Central memory CD8-positive, alpha-beta T cell (primary cell): ENCODE measurements at regions not wholly inside any gene's neighbourhood (a gene's known extent, or its start where the extent isn't known, plus 50 kb on each side); places are given as distances from the start of the nearest gene placed in this dataset.

ENCODE experiments used
- ATAC-seq: fragments of 150-1000 bp; cut with Tn5 transposase; replicated peaks from 2 replicates; pipeline ENCODE4 v1.10.0; 2022; ENCODE audit warnings: mild to moderate bottlenecking, moderate FRiP score, moderate number of reproducible peaks; ENCODE audit not compliant: poor library complexity, severe bottlenecking; ENCODE audit errors: extremely low read depth
- DNase-seq, 2 donors: peaks; one replicate each; pipeline ENCODE4 v3.0.0; 2021; ENCODE audit warnings: low spot score in 2 of 2
- H3K27ac Mint-ChIP-seq: one replicate; pipeline ENCODE4 v1.8.0; 2022; ENCODE audit warnings: low read depth, mild to moderate bottlenecking, moderate library complexity, mixed read lengths
- H3K27me3 Mint-ChIP-seq: one replicate; pipeline ENCODE4 v1.8.0; 2022; ENCODE audit warnings: mixed read lengths
- H3K36me3 Mint-ChIP-seq: one replicate; pipeline ENCODE4 v1.8.0; 2022; ENCODE audit warnings: mild to moderate bottlenecking, moderate library complexity, mixed read lengths; ENCODE audit not compliant: insufficient read depth
- H3K4me1 Mint-ChIP-seq: one replicate; pipeline ENCODE4 v1.8.0; 2022; ENCODE audit warnings: mixed read lengths
- H3K4me3 Mint-ChIP-seq: one replicate; pipeline ENCODE4 v1.8.0; 2022; ENCODE audit warnings: mild to moderate bottlenecking, moderate library complexity, mixed read lengths
- H3K9me3 Mint-ChIP-seq: one replicate; pipeline ENCODE4 v1.8.0; 2022; ENCODE audit warnings: mixed read lengths

GRCh38 chr4:189032606-189033338, 893.5 kb downstream of the TRIML1 start:
- peaks cover 17% of the 10 kb centered on the region for H3K9me3 Mint-ChIP-seq
- H3K27me3 Mint-ChIP-seq: no peaks in the 10 kb centered on the region
- ATAC-seq (no peak), DNase-seq (no peak)
- H3K4me1 Mint-ChIP-seq: no peaks in the 10 kb centered on the region
- no peak overlapping the region for H3K4me3 Mint-ChIP-seq
- H3K27ac Mint-ChIP-seq: no peak overlapping the region
- no peaks in the 10 kb centered on the region for H3K36me3 Mint-ChIP-seq

DNA sequence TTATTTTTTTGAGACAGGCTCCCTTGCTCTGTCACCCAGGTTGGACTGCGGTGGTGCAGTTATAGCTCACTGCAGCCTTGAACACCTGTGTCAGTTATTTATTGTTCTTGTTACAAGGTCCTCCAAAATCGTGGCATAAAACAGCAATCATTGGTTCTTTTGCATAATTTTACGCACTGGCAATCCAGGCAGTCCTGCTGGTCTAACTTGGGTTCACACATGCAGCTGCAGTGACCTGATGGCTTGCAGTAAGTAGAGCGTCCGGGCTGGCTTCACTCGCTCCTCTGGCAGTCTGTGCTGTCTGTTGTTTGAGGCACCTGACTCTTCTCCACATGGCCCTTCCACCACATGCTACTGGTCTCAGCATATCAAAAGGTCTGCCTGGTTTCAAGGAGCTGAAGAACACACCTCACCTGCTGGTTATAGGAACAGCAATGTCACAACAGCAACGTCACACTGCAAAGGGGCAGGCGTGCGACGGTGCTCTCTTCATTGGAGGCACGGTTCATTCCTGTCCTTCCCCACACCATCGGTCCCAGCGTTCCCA, 894.6 kb downstream of the TRIML1 start:
- no peaks in the 10 kb centered on the region for H3K27me3 Mint-ChIP-seq
- H3K27ac Mint-ChIP-seq: no peak overlapping the region
- no peak overlapping the region for H3K4me3 Mint-ChIP-seq
- H3K4me1 Mint-ChIP-seq: no peaks in the 10 kb centered on the region
- no peaks in the 10 kb centered on the region for H3K36me3 Mint-ChIP-seq
- peaks cover 16% of the 10 kb centered on the region for H3K9me3 Mint-ChIP-seq
- no peak for DNase-seq
- no peak for ATAC-seq

- no peak for ATAC-seq
- H3K36me3 Mint-ChIP-seq: no peaks in the 10 kb centered on the region
- H3K4me3 Mint-ChIP-seq: no peak overlapping the region
These were observed 895.9 kb downstream of the TRIML1 start for GRCh38 chr4:189035091-189035490.

DNA sequence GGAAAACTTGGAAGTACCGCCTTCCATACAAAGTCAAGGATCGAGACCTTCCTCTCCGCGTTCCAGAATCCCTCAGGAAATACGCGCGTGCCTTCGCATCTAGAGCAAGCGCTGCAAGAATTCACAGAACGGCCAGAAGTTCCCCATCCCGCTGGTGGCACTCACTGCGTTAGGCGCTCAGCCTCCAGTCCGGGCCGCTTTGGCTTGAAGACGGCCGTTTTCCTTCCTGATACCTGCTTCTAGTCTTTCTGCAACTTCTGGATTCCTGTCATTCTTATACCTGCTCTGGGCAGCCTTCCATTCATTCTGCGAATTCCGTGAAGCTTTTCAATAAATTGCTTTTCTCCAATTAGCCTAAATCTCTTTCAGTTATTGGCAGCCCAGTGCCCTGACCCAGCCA, 896.4 kb downstream of the TRIML1 start:
- Mint-ChIP-seq H3K4me3 (no peak overlapping the region), H3K36me3 (no peaks in the 10 kb centered on the region), H3K9me3 (peaks cover 20% of the 10 kb centered on the region), H3K4me1 (no peaks in the 10 kb centered on the region), H3K27me3 (no peaks in the 10 kb centered on the region), H3K27ac (no peak overlapping the region)
- DNase-seq: no peak
- no peak for ATAC-seq

More at GRCh38 chr4:189035091-189035490, 895.9 kb downstream of the TRIML1 start:
- Mint-ChIP-seq H3K4me1 (no peaks in the 10 kb centered on the region), H3K27me3 (no peaks in the 10 kb centered on the region), H3K27ac (no peak overlapping the region), H3K9me3 (peaks cover 18% of the 10 kb centered on the region)
- DNase-seq: no peak

DNA sequence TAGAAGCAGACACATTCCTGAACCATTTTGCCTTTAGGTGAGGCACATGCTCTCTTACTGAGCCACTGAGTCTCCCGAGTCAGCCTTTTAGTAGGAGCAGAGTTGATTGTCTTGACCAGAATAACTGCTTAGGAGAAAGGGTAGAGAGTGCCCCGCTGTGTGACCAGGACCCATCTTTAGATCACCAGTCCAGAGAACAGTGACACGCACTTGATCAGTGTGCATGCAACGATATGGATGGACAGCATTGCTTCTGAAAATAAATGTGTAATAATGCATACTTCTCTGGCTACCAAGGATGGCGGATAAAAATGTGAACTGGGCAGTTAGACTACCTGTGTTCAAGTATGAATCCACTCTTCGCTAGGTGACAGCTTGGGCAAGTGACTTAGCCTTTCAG, 897.7 kb downstream of the TRIML1 start:
- no peak overlapping the region for H3K4me3 Mint-ChIP-seq
- peaks cover 20% of the 10 kb centered on the region for H3K9me3 Mint-ChIP-seq
- H3K27me3 Mint-ChIP-seq: no peaks in the 10 kb centered on the region
- no peaks in the 10 kb centered on the region for H3K4me1 Mint-ChIP-seq
- ATAC-seq (no peak), DNase-seq (no peak)
- no peaks in the 10 kb centered on the region for H3K36me3 Mint-ChIP-seq
- H3K27ac Mint-ChIP-seq: no peak overlapping the region

DNA sequence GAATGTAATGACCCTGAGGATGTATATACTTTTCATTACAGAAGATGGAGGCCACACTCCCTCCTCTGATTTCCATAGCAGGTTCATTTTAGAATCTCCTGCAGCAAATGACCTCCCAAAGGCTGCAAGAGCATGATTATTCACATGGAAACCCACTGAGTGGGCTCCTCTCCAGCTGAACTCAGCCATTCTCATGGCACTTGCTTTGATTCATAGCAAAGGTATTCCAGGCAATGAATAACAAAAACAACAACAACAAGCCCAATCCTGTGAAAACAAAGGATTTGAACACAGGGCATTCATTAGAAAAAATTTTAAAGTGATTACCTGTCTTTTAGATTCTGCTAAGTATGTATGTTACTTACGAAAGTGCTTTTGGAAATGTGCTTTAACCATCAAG, 894.0 kb upstream of the FRG1 start:
- Mint-ChIP-seq H3K9me3 (peaks cover 12% of the 10 kb centered on the region), H3K36me3 (no peaks in the 10 kb centered on the region), H3K4me3 (no peak overlapping the region), H3K27ac (no peak overlapping the region), H3K4me1 (no peaks in the 10 kb centered on the region), H3K27me3 (no peaks in the 10 kb centered on the region)
- ATAC-seq: no peak
- no peak for DNase-seq

DNA sequence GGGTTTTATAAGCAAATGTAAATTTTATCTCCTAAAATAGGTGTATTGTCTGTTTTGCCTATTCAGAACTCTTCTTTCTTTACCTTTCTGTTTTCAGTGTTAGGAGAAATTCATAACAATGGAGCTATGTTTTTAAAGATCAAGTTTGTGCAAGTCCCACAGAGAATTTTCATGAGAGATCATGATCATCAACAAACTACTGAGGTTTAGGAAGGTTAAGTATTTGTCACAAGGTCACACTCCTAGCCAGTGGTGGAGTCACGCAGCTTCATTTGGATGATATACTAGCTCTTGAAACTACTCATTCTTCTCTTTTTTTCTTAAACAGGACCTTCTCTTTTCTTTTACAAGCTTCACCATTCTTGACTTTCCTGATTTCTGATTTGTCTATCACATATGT, 892.6 kb upstream of the FRG1 start:
- DNase-seq (no peak), ATAC-seq (no peak)
- H3K27ac Mint-ChIP-seq: no peak overlapping the region
- peaks cover 5% of the 10 kb centered on the region for H3K9me3 Mint-ChIP-seq
- no peak overlapping the region for H3K4me3 Mint-ChIP-seq
- no peaks in the 10 kb centered on the region for H3K4me1 Mint-ChIP-seq
- H3K27me3 Mint-ChIP-seq: no peaks in the 10 kb centered on the region
- no peaks in the 10 kb centered on the region for H3K36me3 Mint-ChIP-seq

DNA sequence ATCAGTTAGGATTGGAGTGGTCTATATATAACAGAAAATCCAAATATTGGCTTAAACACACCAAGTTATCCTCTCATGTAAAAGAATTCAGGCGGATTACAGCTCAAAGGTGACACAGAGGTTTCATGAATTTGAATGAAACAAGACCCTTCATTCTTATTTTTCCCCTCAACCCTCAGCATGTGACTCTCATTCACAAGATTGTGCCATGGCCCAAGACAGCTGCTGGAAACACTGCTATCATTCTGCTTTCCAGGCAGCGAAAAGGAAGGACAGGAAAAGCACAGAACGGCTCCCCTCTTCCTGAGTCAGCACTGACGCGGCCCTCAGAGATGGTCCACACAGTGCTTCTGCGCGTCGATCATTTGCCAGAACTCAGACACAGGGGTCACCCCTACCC, 891.0 kb upstream of the FRG1 start:
- H3K4me1 Mint-ChIP-seq: no peaks in the 10 kb centered on the region
- DNase-seq (no peak), ATAC-seq (no peak)
- H3K27me3 Mint-ChIP-seq: no peaks in the 10 kb centered on the region
- H3K4me3 Mint-ChIP-seq: no peak overlapping the region
- peaks cover 7% of the 10 kb centered on the region for H3K9me3 Mint-ChIP-seq
- no peak overlapping the region for H3K27ac Mint-ChIP-seq
- no peaks in the 10 kb centered on the region for H3K36me3 Mint-ChIP-seq

DNA sequence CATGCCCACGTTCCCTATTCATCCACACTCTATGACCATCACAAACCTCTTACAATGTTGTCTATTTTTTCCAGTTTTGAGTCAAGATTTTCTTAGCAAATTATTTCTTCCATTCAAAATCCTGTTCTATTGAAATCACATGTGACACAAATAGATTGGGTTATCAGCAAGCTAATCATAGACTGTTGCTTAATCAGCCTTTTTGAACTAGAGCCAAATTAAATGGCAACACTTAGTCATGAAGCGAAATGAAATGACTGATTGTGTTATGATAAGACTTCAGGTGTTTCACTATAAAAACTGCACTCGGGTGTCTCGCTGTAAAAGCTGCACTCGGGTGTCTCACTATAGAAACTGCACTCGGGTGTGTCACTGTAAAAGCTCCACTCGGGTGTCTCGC, 890.0 kb upstream of the FRG1 start:
- no peak overlapping the region for H3K27ac Mint-ChIP-seq
- H3K4me1 Mint-ChIP-seq: no peaks in the 10 kb centered on the region
- peaks cover 7% of the 10 kb centered on the region for H3K9me3 Mint-ChIP-seq
- no peaks in the 10 kb centered on the region for H3K36me3 Mint-ChIP-seq
- H3K4me3 Mint-ChIP-seq: no peak overlapping the region
- H3K27me3 Mint-ChIP-seq: no peaks in the 10 kb centered on the region
- DNase-seq (no peak), ATAC-seq (no peak)

GRCh38 chr4:189053621-189054020, 887.1 kb upstream of the FRG1 start:
- H3K4me1 Mint-ChIP-seq: no peaks in the 10 kb centered on the region
- H3K27ac Mint-ChIP-seq: no peak overlapping the region
- DNase-seq: no peak

GRCh38 chr4:189060104-189060503, 880.6 kb upstream of the FRG1 start:
- H3K4me1 Mint-ChIP-seq: no peaks in the 10 kb centered on the region
- H3K9me3 Mint-ChIP-seq: peaks cover 20% of the 10 kb centered on the region
- ATAC-seq: no peak
- DNase-seq: no peak
- no peaks in the 10 kb centered on the region for H3K27me3 Mint-ChIP-seq
- no peaks in the 10 kb centered on the region for H3K36me3 Mint-ChIP-seq
- no peak overlapping the region for H3K4me3 Mint-ChIP-seq
- no peak overlapping the region for H3K27ac Mint-ChIP-seq

More at GRCh38 chr4:189053621-189054020, 887.1 kb upstream of the FRG1 start:
- no peaks in the 10 kb centered on the region for H3K36me3 Mint-ChIP-seq
- no peak overlapping the region for H3K4me3 Mint-ChIP-seq
- no peak for ATAC-seq
- H3K27me3 Mint-ChIP-seq: no peaks in the 10 kb centered on the region
- H3K9me3 Mint-ChIP-seq: peaks cover 7% of the 10 kb centered on the region

GRCh38 chr4:189062047-189062820, 878.4 kb upstream of the FRG1 start:
- no peaks in the 10 kb centered on the region for H3K27me3 Mint-ChIP-seq
- H3K4me1 Mint-ChIP-seq: no peaks in the 10 kb centered on the region
- ATAC-seq (no peak), DNase-seq (no peak)
- H3K4me3 Mint-ChIP-seq: no peak overlapping the region
- no peaks in the 10 kb centered on the region for H3K36me3 Mint-ChIP-seq
- H3K27ac Mint-ChIP-seq: no peak overlapping the region
- H3K9me3 Mint-ChIP-seq: peaks cover 28% of the 10 kb centered on the region

DNA sequence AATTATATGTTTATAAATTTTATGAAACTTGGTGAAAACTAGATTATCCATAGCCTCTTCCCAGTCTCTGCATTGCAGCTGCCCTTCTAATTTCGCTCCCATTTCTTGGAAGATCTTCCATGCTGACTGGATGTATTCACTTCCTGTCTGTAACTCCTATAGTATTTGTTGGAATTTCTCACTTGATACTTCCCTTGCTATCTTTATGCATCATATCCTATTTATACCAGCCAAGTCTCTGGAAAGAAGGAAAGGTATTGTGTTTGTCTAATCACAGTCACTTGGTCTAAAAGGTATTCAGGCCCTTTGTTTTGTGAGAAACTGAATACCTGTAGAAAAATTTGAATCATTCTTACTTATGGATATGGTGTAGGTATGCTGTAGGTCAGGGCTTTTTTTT, 870.9 kb upstream of the FRG1 start:
- no peak overlapping the region for H3K4me3 Mint-ChIP-seq
- H3K36me3 Mint-ChIP-seq: peaks cover 3% of the 10 kb centered on the region
- ATAC-seq (no peak), DNase-seq (no peak)
- H3K27me3 Mint-ChIP-seq: no peaks in the 10 kb centered on the region
- H3K4me1 Mint-ChIP-seq: no peaks in the 10 kb centered on the region
- H3K9me3 Mint-ChIP-seq: peaks cover 26% of the 10 kb centered on the region
- no peak overlapping the region for H3K27ac Mint-ChIP-seq
